ENCODE measurements at regions not wholly inside any gene's neighbourhood (a gene's known extent, or its start where the extent isn't known, plus 50 kb on each side); places are given as distances from the start of the nearest gene placed in this dataset.

DNA sequence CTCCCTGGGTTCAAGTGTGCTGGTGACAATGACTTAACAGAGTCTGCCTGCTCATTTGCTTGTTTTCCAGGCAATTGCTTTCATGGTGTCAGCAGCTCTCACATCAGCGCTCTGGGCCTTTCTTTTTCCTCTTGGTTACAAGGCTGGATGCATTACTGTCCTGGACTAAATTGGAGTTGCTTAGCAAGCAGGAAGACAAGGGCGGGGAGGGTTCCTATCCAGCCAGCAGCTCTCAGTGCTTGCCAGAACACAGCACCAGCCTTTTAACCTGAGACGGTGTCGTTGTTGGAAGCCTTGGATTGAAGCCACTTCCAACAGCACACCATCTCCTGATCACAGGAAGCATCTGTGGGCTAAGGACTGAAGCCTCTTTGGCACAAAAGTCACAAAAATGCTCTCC lies 606.9 kb downstream of the CDH26 start:
- Mint-ChIP-seq H3K27ac (no peak overlapping the region), H3K36me3 (ENCODE audit: low read depth) (no peaks in the 10 kb centered on the region), H3K4me3 (no peak overlapping the region), H3K9me3 (no peaks in the 10 kb centered on the region), H3K4me1 (ENCODE audit: low read depth) (no peaks in the 10 kb centered on the region), H3K27me3 (peaks cover 4% of the 10 kb centered on the region)
- POLR2A ChIA-PET: no interaction called here
- no peak for TF ChIP-seq CTCF (IDR thresholded peaks at IDR 0.05)
- DNase-seq (no peak), ATAC-seq (no peak)
- CTCF ChIA-PET: no interaction called here
- intact Hi-C loops (cut with micrococcal nuclease): no loop called here

DNA sequence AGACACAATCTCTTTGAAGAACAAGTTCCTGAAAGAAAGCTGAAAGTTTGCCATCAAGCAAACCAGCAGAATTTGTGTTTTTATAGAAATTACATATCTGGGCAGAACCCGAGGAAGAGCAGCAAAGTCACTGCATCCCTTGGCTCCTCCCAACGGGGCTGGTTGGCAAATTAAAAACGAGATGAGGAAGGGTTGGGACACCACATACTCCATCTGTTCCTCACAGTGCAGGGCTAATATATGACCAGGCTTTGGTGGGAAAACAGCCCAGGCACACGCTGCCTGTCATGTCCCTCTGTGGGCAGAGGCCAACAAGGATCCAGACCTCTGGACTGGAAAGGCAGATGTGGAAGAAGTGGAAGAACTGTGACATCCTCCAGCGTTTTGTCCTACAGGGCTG lies 607.3 kb downstream of the CDH26 start:
- CTCF ChIA-PET: no interaction called here

DNA sequence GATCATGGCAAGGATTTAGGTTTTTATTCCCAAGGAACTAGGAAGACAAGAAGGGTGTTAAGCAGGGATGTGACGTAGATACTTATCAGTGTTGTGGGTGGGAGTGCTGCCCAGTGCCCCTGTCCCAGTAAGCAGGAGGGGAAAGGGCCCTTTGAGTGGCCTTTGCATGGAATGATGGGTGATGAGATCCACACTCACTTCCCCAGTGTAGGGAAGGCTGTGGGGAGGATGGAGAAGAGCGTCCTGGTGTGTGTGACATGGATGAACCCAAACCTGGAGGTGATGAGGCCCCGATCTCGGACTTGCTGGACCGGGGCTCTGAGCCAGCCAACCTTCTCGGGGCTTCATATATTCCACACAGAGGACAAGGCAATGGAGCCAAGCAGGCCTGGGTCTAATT lies 610.9 kb downstream of the CDH26 start:
- CTCF ChIA-PET: no interaction called here
- no peak for ATAC-seq
- no peak overlapping the region for H3K4me3 Mint-ChIP-seq

More for the DNA sequence above, 607.3 kb downstream of the CDH26 start:
- Mint-ChIP-seq H3K4me1 (ENCODE audit: low read depth) (no peaks in the 10 kb centered on the region), H3K27ac (no peak overlapping the region), H3K9me3 (no peaks in the 10 kb centered on the region), H3K27me3 (peaks cover 1% of the 10 kb centered on the region), H3K4me3 (no peak overlapping the region), H3K36me3 (ENCODE audit: low read depth) (no peaks in the 10 kb centered on the region)
- no peak for TF ChIP-seq CTCF (IDR thresholded peaks at IDR 0.05)
- ATAC-seq (no peak), DNase-seq (no peak)
- POLR2A ChIA-PET: no interaction called here
- intact Hi-C loops (cut with micrococcal nuclease): no loop called here

DNA sequence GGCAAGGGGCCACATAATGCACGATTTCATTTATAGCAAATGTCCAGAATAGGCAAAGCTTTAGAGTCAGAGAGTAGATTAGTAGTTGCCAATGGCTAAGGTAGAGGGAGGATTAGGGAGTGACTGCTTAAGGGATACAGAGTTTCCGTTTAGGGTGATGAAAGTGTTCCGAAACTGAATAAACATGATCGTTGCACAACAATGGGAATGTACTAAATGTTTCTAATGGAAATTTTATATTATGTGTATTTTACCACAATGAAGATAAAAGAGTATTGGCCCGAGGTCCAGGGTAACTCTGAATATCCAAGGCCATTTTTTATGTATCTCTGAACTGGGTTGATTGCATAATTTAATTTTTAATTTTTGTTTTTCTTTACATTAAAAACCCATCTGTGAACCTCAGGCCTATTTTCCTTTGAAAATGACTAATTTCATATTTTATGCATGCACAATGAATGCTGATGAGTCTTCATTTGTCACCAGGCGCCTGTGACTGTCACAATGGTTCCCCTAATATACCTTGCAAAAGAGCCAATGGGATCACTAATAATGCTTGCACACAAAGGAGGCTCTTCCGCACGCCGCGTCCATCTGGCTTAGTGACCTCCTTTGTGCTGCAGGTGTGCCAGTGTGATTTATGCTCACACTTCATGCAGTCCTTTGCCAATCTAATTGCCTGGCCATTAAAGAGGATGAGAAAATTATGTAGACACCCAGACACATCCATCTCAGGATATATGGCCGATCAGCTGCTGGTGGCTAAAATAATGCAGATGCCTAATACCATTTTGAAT lies 612.5 kb downstream of the CDH26 start:
- Mint-ChIP-seq H3K4me1 (ENCODE audit: low read depth) (no peaks in the 10 kb centered on the region), H3K4me3 (no peak overlapping the region), H3K27me3 (no peaks in the 10 kb centered on the region), H3K9me3 (no peaks in the 10 kb centered on the region), H3K36me3 (ENCODE audit: low read depth) (no peaks in the 10 kb centered on the region), H3K27ac (no peak overlapping the region)
- ChIA-PET POLR2A (no interaction called here), CTCF (no interaction called here)
- no peak for DNase-seq
- no peak for TF ChIP-seq CTCF (IDR thresholded peaks at IDR 0.05)
- no peak for ATAC-seq
- intact Hi-C loops (cut with micrococcal nuclease): no loop called here

More for the DNA sequence above, 610.9 kb downstream of the CDH26 start:
- no peak overlapping the region for H3K27ac Mint-ChIP-seq
- POLR2A ChIA-PET: no interaction called here
- H3K36me3 Mint-ChIP-seq (ENCODE audit: low read depth): no peaks in the 10 kb centered on the region
- no peak for DNase-seq
- TF ChIP-seq CTCF (IDR thresholded peaks at IDR 0.05): no peak
- H3K27me3 Mint-ChIP-seq: peaks cover 1% of the 10 kb centered on the region
- intact Hi-C loops (cut with micrococcal nuclease): no loop called here
- no peaks in the 10 kb centered on the region for H3K9me3 Mint-ChIP-seq
- no peaks in the 10 kb centered on the region for H3K4me1 Mint-ChIP-seq (ENCODE audit: low read depth)

GRCh38 chr20:60573003-60573680 lies 614.9 kb downstream of the CDH26 start:
- no peak overlapping the region for H3K4me3 Mint-ChIP-seq
- H3K27ac Mint-ChIP-seq: no peak overlapping the region
- no peak for TF ChIP-seq CTCF (IDR thresholded peaks at IDR 0.05)
- POLR2A ChIA-PET: no interaction called here
- ATAC-seq (no peak), DNase-seq (no peak)
- no peaks in the 10 kb centered on the region for H3K4me1 Mint-ChIP-seq (ENCODE audit: low read depth)
- H3K36me3 Mint-ChIP-seq (ENCODE audit: low read depth): no peaks in the 10 kb centered on the region
- intact Hi-C loops (cut with micrococcal nuclease): no loop called here
- CTCF ChIA-PET: no interaction called here
- H3K27me3 Mint-ChIP-seq: no peaks in the 10 kb centered on the region
- H3K9me3 Mint-ChIP-seq: no peaks in the 10 kb centered on the region

Data from activated CD8-positive, alpha-beta T cell treated with anti-CD3 and anti-CD28 coated beads for 36 hours (primary cell).